ENCODE measurements at regions not wholly inside any gene's neighbourhood (a gene's known extent, or its start where the extent isn't known, plus 50 kb on each side); places are given as distances from the start of the nearest gene placed in this dataset.

GRCh38 chr1:229141689-229142377 lies 129.1 kb upstream of the RAB4A start:
- Histone ChIP-seq H3K27me3 (no peaks in the 10 kb centered on the region), H3K4me2 (no peak overlapping the region), H2AFZ (no peak overlapping the region), H3K9me3 (ENCODE audit: low read depth) (no peaks in the 10 kb centered on the region), H3K4me3 (no peak overlapping the region), H3K4me1 (ENCODE audit: insufficient read depth) (peaks cover 13% of the 10 kb centered on the region), H4K20me1 (ENCODE audit: insufficient read depth, poor library complexity, severe bottlenecking) (no peaks in the 10 kb centered on the region), H3K79me2 (no peaks in the 10 kb centered on the region), H3K27ac (peak overlapping the region; percentile 60), H3K9me2 (replicated peaks; ENCODE audit: insufficient read depth) (no peaks in the 10 kb centered on the region), H3K36me3 (replicated peaks; ENCODE audit: insufficient read depth, low read depth) (no peaks in the 10 kb centered on the region)
- WGBS (ENCODE audit: low lambda C conversion rate, missing lambda C conversion rate) = 76% methylated on average over 5 of the region's 5 CpGs
- TF ChIP-seq, protein P1, sequence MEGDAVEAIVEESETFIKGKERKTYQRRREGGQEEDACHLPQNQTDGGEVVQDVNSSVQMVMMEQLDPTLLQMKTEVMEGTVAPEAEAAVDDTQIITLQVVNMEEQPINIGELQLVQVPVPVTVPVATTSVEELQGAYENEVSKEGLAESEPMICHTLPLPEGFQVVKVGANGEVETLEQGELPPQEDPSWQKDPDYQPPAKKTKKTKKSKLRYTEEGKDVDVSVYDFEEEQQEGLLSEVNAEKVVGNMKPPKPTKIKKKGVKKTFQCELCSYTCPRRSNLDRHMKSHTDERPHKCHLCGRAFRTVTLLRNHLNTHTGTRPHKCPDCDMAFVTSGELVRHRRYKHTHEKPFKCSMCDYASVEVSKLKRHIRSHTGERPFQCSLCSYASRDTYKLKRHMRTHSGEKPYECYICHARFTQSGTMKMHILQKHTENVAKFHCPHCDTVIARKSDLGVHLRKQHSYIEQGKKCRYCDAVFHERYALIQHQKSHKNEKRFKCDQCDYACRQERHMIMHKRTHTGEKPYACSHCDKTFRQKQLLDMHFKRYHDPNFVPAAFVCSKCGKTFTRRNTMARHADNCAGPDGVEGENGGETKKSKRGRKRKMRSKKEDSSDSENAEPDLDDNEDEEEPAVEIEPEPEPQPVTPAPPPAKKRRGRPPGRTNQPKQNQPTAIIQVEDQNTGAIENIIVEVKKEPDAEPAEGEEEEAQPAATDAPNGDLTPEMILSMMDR (IDR thresholded peaks at IDR 0.05; ENCODE audit: poor library complexity) = no peak
- TF ChIP-seq EZH2phosphoT487 (IDR thresholded peaks at IDR 0.05; ENCODE audit: low read depth, severe bottlenecking, unreplicated experiment) (no peak), EZH2 (IDR thresholded peaks at IDR 0.05; ENCODE audit: borderline replicate concordance) (no peak)
- no peak for DNase-seq (ENCODE audit: low spot score)

DNA sequence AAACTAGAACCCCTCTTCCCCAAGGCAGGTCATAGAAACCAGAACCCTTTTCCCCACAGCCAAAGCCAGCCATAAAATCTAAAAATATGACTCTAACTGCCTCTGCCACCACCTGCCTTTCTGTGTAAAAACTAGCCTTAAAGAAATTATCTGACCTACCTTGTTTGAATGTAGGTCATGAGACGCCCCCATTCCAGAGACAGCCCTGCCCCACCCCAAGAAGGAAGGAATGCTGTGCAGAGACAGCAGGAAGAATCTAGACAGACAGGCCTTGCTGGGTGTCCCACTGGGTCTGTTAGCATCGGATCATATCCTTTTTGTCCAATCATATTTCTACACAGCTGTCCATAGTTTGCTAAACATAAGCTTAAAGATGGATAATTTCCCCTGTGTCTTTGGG lies 128.4 kb upstream of the RAB4A start:
- Histone ChIP-seq H3K4me2 (no peak overlapping the region), H2AFZ (no peak overlapping the region), H3K4me1 (ENCODE audit: insufficient read depth) (peaks cover 13% of the 10 kb centered on the region), H3K27ac (peak overlapping the region; percentile 60), H3K9me2 (replicated peaks; ENCODE audit: insufficient read depth) (no peaks in the 10 kb centered on the region), H3K27me3 (no peaks in the 10 kb centered on the region), H3K36me3 (replicated peaks; ENCODE audit: insufficient read depth, low read depth) (no peaks in the 10 kb centered on the region), H4K20me1 (ENCODE audit: insufficient read depth, poor library complexity, severe bottlenecking) (no peaks in the 10 kb centered on the region), H3K4me3 (no peak overlapping the region), H3K9me3 (ENCODE audit: low read depth) (no peaks in the 10 kb centered on the region), H3K79me2 (no peaks in the 10 kb centered on the region)
- TF ChIP-seq, protein P1 (IDR thresholded peaks at IDR 0.05; ENCODE audit: poor library complexity) = no peak
- 76% methylated on average over 2 of the region's 2 CpGs for WGBS (ENCODE audit: low lambda C conversion rate, missing lambda C conversion rate)
- DNase-seq (ENCODE audit: low spot score) = peak; percentile 31

GRCh38 chr1:229146647-229147046 lies 124.3 kb upstream of the RAB4A start:
- DNase-seq (ENCODE audit: low spot score) = no peak
- no peaks in the 10 kb centered on the region for H3K36me3 ChIP-seq (replicated peaks; ENCODE audit: insufficient read depth, low read depth)
- 91% methylated on average over 9 of the region's 9 CpGs for WGBS (ENCODE audit: low lambda C conversion rate, missing lambda C conversion rate)
- H3K4me3 ChIP-seq = no peak overlapping the region
- no peaks in the 10 kb centered on the region for H3K27me3 ChIP-seq
- H3K4me2 ChIP-seq = no peak overlapping the region
- H3K9me2 ChIP-seq (replicated peaks; ENCODE audit: insufficient read depth) = no peaks in the 10 kb centered on the region
- H3K9me3 ChIP-seq (ENCODE audit: low read depth) = no peaks in the 10 kb centered on the region
- TF ChIP-seq, protein P1 (IDR thresholded peaks at IDR 0.05; ENCODE audit: poor library complexity) = no peak
- TF ChIP-seq EZH2 (IDR thresholded peaks at IDR 0.05; ENCODE audit: borderline replicate concordance) (no peak), EZH2phosphoT487 (IDR thresholded peaks at IDR 0.05; ENCODE audit: low read depth, severe bottlenecking, unreplicated experiment) (no peak)
- H3K27ac ChIP-seq = no peak overlapping the region
- no peaks in the 10 kb centered on the region for H3K79me2 ChIP-seq
- H3K4me1 ChIP-seq (ENCODE audit: insufficient read depth) = peaks cover 9% of the 10 kb centered on the region
- no peak overlapping the region for H2AFZ ChIP-seq
- no peaks in the 10 kb centered on the region for H4K20me1 ChIP-seq (ENCODE audit: insufficient read depth, poor library complexity, severe bottlenecking)

All from hepatocyte (in vitro differentiated cells).